Epithelial cell of prostate (primary cell): ENCODE measurements at regions not wholly inside any gene's neighbourhood (a gene's known extent, or its start where the extent isn't known, plus 50 kb on each side); places are given as distances from the start of the nearest gene placed in this dataset.
"Not testable (repeated sequence)": the region's sequence is repeated elsewhere in the genome, so short reads cannot be mapped to it uniquely, and the experiment has no call there.

Experiments
- DNase-seq: peaks from one replicate; pipeline ENCODE4 v3.0.0-alpha.2; 2011; ENCODE audit warnings: low read depth, low spot score
- H3K27ac ChIP-seq: fragments of 450-650 bp; 2 replicates; pipeline ENCODE4 v1.5.1; 2017; ENCODE audit warnings: mild to moderate bottlenecking

DNA sequence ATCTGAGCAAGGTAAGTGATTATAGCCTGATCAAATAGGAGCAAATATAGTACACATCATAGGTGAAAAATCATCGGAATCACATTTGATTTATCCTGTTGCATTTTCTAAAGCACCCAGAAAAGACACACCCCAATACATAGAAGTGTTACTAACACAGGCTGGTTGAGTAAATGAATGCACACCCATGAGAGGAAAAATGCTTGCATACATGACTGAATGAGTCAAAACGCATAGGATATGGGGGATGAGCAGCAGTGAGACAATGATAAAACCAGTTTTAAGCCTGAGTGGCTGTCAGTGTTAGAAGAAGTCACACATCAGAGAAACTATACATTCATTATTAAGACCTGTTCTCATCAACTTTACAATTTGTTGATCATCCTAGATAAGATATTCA lies 449.6 kb upstream of the CDH20 start:
- DNase-seq: no peak
- H3K27ac ChIP-seq: peak overlapping the region; percentile 52

DNA sequence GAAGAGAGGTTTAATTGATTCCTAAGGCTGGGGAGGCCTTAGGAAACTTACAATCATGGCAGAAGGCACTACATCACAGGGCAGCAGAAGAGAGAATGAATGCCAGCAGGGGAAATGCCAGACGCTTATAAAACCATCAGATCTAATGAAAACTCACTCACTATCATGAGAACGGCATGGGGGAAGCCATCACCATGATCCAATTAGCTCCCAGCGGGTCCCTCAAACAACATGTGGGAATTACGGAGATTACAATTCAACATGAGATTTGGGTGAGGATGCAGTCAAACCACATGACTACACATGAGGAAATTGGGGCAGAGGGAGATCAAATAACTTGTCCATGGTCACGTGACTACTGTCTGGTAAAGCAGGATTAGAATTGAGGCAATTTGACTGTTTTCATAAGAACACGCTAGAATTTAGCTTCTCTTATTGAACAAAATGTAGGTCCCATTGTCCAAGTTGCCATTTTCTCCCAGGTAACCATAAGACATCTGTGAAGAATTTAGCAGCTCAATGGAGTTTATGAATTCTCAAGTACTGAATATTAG lies 445.1 kb upstream of the CDH20 start:
- no peak for DNase-seq
- no peak overlapping the region for H3K27ac ChIP-seq

DNA sequence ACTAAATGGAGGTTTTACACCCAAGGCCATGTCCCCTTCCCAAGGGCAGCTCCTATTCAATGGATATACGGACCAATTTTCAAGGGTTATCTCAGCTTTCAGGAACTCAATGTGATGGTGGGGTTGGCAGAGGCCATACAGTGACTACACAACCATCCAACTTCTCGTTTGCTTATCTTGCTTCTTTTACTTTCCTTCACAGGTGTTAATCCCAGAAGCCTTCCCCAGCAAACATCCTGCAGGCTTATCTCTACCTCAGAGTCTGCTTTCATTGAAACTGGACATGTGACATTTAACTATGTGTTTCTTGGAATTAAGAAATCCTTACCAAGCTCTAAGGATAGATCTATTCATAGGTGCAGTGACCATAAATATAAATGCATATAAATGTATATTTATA lies 443.8 kb upstream of the CDH20 start:
- no peak overlapping the region for H3K27ac ChIP-seq
- no peak for DNase-seq

DNA sequence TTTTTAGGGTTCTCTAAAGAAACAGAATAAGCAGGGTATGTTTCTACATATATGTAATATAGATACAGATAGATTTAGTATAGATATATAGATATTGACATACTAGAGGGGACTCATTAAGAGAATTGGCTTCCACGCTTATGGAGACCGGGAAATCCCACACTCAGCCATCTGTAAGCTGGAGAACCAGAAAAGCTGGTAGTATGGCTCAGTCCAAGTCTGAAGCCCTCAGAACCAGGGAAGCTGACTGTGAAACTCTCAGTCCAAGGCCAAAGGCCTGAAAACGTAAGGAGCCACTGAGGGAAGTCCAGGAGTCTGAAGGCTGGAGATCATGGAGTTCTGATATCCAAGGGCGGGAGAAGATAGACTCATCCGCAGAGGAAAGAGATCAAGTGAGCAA lies 441.3 kb upstream of the CDH20 start:
- peak overlapping the region; percentile 94 for H3K27ac ChIP-seq
- DNase-seq: no peak

DNA sequence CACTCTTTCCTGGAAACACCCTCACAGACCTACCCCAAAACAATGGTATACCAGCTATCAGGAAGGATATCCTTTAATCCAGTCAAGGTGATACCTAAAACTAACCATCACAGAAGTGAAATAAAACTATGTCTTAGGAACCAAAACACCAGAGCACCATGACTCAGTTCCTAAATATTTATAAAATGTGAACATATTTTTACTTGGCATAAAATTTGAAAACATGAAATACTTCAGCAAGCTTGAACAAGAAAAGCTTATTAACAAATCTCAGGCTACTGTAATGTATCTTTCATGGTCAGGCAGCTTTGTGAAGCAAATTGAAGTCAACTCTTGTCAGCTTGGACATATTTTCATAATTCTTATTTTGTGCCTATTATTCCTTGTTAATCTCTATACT lies 440.8 kb upstream of the CDH20 start:
- DNase-seq: no peak
- H3K27ac ChIP-seq: peak overlapping the region; percentile 94

DNA sequence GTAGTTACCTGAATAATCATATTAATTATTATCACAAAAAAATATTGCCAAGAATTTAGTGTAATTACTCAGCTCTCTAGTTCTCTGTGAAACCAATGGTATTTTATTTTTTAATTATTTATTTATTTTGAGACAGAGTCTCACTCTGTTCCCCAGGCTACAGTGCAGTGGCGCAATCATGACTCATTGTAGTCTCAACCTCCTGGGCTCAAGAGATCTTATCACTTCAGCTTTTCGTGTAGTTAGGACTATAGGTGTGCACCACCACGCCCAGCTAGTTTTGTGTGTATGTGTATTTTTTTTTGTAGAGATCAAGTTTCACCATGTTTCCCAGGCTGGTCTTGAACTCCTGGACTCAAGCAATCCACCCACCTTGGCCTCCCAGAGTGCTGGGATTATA lies 440.4 kb upstream of the CDH20 start:
- DNase-seq: peak; percentile 98
- peak overlapping the region; percentile 94 for H3K27ac ChIP-seq

DNA sequence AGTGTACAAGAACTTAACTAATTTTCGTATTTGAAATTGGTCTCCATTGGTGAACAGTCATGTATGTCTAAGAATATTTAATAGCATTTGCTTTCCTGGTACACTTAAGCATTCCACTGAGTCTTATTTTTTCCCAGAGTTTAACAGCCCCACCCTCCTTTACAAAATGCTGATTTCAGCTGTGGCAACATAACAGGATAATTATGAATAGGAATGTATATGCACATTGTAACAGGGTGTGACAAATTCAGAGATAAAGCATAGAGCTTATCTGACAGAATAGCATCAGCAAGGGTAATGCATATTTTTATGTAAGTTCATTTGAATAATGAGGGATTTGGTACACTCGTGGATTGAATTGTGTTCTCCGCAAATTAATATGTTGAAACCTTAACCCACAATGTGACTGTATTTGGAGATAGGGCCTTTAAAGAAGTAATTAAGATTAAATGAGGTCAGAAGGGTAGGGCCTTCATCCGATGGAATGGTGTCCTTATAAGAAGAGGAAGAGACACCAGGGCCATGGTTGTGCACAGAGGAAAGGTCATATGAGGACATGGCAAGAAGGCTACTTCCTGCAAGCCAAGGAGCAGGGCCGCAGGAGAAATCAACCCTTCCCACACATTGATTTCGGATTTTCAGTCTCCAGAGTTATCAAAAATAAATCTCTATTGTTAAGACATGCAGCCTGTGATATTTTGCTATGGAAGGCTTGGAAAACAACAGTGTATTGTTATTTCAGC lies 439.7 kb upstream of the CDH20 start:
- H3K27ac ChIP-seq: peak overlapping the region; percentile 94
- no peak for DNase-seq

DNA sequence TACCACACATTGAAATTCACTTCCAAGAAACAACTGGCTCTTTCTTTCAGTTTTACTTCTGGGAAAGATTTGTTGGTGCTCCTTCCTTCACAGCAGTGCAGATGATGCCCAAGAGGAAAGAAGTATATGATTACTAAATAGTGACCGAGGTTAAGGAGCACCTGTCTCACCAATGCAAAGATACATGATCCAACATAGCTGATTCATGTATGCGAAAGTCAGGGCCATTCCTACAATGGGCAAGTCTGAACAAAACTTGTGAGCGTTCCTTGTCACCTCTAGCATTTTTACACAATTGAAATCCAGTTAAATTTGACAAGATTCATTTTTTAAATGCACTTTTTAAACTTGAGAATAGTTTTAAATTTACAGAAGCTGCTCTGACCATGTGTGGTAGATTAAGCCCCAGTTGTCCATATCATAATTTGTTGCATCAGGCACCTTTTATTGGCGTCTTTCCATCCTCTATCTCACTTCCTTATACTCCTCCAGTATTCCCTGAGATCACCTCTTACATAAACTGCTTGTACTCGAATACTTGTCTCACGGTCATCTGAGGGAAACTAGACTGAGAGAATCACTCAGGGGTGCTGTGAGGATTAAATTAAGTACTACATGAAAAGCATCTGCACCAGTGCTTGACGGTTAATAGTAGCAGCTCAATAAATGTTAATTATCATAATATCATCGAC lies 438.8 kb upstream of the CDH20 start:
- DNase-seq: peak; percentile 95
- peak overlapping the region; percentile 94 for H3K27ac ChIP-seq

DNA sequence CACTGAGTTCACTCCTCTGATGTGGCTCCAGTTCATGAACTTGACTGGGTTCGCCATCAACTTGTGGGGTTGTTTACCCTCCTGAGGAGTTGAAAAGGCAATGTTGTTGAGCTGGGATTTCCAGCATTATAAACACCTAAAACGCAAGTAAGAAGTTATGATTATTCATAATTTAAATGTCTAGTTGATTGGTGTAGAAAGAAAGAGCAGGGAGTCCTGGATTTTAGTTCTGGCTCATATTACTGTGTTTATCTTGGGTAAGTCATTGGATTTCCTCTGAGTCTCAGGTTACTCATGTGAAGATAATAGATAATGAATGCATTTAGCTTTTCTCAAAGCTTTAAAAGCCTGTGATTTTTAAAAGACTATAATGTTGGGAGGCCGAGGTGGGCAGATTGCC lies 438.0 kb upstream of the CDH20 start:
- peak; percentile 48 for DNase-seq
- peak overlapping the region; percentile 94 for H3K27ac ChIP-seq

DNA sequence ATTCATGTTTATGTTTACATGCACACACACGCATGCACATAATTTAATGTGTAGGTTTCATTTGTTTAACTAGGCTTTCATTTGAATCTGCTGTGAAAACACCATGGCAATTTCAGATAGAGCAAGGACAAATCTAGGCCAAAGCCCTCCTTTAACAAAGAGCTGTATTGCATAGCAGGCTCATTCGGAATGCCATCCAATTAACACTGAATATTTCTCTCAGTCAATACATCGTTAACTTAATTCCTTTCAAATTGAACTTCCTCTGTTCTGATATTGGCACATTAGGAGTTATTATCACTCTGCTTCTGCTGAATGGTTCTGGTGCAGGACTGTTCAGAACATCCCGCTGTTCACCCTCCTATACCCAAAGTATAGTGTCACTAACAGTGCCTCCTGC lies 435.1 kb upstream of the CDH20 start:
- DNase-seq: no peak
- no peak overlapping the region for H3K27ac ChIP-seq

DNA sequence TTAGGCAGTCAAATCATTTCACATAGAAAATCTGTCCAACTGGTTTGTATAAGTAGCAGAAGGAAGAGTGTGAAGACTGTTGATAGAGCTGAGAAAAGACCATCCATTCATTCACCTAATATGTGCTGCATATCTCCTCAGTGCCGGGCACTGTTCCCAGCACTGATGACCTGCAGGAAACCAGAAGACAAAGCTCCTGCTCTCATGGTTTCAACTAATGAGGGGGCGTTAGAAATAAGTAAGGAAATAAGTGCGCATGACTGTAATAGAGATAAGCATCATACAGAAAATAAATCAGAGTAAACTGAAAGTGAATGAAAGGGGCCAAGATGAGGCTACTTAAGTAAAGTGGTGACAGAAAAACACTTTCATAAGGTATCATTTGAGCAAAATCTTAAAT lies 427.5 kb upstream of the CDH20 start:
- H3K27ac ChIP-seq: no peak overlapping the region
- DNase-seq: no peak

DNA sequence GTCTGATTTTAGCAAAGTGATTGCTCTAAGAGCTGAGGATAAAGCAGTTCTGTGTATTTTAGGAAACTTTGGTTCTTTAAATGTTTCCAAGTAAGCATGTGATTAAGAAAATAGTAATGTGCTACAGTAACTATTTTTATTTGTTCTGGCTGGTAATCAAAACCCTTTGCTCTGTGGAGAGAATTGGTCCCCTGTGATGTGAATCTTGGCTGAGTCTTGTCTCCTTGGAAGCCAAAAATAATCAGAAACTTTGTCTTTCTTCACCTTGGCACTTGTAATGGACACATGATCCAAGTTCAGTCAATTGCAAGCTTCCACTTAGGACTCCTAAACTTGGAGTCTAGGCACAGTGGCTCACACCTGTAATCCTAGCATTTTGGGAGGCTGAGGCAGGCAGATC lies 422.7 kb upstream of the CDH20 start:
- no peak overlapping the region for H3K27ac ChIP-seq
- no peak for DNase-seq

DNA sequence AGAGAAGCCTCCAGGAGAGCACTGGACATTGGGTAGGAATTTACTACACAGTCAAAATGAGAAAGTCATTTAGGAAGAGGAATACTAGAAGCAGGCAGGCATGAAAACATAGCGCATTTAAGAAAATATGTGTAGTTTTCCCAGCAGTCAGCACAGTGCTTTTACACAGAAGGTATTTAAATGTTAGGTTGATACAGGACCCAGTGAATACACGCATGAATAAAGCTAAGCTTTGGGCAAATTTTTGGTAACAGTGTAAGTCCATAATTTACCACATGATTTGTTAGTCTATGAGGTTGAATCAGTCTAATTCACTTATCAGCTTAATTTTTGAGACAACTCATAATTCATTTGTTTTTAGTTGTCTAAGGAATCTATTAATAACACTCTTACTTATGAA lies 421.7 kb upstream of the CDH20 start:
- no peak overlapping the region for H3K27ac ChIP-seq

DNA sequence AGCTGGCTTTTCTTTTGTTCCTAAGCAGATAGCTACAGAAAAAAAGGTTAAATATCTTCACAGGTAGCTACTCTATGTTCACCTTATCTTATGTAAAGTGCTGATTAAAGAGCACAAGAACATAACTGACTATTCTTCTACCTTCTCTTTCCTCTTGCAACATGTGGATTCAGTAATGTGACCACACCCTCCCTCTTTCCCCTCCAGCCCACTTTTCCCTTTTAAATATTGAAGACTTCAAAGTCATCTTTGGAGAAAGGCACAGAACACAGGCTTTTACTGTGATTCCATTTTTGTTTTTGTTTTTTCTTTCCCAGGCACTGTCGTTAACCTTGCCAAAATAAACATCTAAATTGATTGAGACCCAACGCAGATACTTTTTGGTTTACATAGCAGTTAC lies 418.1 kb upstream of the CDH20 start:
- DNase-seq: no peak

More for the DNA sequence above, 421.7 kb upstream of the CDH20 start:
- no peak for DNase-seq

DNA sequence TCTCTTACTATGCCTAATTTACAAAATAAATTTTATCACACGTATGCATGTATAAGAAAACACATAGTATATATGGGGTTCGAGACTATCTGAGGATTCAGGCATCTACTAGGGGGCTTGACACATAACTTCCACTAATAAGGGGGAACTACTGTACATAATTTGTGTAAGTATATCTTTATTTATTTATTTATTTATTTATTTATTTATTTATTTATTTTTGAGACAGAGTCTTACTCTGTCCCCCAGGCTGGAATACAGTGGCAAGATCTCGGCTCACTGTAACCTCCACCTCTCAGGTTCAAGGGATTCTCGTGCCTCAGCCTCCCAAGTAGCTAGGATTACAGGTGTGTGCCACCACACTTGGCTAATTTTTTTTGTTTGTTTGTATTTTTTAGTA lies 414.4 kb upstream of the CDH20 start:
- not testable (repeated sequence) for H3K27ac ChIP-seq, DNase-seq

More for the DNA sequence above, 418.1 kb upstream of the CDH20 start:
- peak overlapping the region; percentile 41 for H3K27ac ChIP-seq

DNA sequence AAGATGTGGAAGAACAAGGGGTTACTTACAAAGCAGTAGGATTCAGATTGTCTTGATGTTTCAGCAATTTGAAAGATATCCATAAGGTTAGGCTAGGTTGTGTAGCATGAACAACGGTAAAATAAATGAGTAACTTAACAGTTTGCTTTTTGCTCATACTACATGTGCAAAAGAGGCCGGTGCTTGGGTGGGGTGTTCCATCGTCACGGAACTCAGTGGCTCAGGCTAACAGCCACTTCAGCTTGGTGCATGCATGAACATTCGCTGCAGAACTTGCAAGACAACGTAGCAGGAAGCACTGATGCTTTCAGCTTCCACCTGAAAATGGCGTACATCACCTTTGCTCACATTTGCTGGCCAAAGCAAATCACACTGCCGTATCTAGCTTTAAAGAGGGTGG lies 407.3 kb upstream of the CDH20 start:
- no peak overlapping the region for H3K27ac ChIP-seq
- DNase-seq: no peak

DNA sequence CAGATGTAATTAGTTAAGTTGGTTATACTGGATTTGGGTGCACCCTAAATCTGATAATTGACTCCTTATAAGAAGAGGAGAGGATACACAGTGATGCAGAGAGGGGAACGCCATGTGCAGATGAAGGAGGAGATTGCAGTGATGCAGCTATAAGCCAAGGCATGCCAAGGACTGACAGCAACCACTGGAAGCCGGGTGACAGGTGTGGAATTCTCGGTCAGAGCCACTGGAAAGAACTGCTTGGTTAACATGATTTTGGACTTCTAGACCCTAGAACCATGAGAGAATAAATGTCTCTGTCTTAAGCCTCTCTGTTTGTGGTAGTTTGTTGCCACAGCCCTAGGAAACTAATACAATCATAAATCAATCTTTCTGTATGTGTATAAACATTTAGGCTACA lies 403.3 kb upstream of the CDH20 start:
- no peak for DNase-seq
- no peak overlapping the region for H3K27ac ChIP-seq

DNA sequence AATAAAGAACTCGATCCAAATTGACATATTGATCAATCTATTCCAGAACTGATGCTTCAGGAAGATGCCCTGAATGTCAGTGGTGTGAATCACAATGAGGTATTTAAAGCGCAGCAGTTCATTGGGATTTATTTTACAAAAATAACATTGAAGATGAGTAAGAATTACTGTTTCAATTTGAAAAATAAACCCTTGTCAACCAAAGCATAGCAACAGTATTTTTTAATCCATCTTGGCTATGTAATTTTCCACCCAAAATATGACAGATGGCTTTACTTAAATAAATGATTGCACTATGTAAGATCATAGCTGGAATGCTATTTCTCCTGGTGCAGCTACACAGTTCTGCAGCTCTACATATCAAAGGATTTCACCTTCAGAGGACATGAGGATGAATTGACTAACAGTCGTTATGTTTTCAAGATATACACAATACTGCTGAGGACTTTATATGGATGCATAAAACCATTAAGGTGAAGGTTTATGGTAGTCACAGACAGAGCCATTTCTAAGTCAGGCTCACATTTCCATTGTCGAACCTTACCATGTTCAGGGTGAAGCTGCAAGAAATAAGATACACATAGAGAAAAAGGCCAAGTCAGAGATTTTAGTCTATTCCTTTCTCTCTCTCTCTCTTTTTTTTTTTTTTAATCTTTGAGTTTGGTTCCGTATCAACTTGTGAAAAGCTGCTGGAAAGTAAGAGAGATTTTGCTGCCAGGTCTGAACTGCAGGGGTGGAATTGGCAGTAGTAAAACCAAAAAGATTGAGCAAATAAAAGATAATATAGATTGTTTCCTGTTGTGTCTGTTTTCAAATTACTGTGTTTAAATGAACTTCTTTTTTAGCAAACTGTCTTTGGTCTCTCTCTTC lies 398.0 kb upstream of the CDH20 start:
- no peak for DNase-seq
- H3K27ac ChIP-seq: no peak overlapping the region

DNA sequence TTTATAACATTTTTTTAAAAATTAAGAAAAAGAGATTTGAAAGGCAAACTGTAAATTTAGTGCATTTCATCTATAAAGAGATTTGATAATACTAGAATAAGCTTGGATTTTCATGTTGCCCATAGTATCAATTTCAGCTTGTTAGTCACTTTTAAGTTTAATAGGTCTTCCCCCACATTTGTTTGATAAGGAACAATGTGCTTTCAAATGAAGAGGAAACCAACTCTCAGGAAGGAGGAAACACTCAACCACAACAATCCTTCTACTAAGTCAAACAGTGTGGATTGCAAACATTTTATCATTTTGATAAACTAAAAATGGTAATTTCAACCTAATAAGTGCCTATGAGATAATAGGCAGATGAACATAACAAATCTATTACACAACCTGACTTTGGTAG lies 397.1 kb upstream of the CDH20 start:
- DNase-seq: no peak
- H3K27ac ChIP-seq: no peak overlapping the region

DNA sequence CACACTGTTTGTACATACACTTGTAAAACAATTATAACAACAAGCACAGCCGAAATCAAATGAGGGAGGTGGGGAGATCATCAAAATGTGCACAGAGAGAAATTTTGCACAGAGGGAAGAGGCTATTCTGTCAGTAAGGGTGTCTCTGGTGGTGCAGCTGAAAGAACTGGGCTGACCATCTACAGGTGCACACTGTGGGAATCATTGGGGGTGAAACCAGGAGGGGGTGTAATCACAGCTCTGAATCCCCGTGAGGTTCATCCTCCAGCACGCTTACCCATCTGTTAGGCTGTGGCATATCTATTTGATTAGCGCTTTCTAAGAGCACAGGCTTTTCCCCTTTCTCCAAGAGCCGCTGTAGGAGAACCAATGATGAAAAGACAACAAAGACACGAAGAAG lies 389.9 kb upstream of the CDH20 start:
- DNase-seq: no peak
- no peak overlapping the region for H3K27ac ChIP-seq

DNA sequence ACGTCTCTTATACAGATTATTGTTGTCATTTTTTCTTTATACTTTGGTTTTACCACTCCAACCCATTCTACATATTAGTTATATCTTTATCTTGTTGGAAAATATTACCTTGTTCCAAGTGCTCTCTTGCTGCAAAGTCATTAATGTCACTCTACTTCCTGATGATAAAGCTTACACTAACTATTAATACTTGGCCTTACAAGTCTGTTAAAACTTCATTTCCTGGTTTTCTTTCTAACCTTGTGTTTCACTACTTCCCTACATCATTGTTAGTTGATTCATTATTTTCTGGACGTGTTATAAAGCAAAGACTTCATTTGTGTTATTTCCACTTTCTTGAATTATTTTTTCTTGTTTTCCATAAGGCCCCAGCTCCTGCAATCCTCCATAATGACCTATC lies 382.6 kb upstream of the CDH20 start:
- no peak overlapping the region for H3K27ac ChIP-seq
- no peak for DNase-seq
